Kidney (tissue), 13 donors: ENCODE measurements at regions not wholly inside any gene's neighbourhood (a gene's known extent, or its start where the extent isn't known, plus 50 kb on each side); places are given as distances from the start of the nearest gene placed in this dataset.
A peak's percentile ranks its signal among the peaks of the same experiment; 100 is the strongest.

Source experiments
- DNase-seq, 5 donors: peaks; one replicate each; pipeline ENCODE4 v3.0.0-alpha.2; 2013 to 2020
- FAIRE-seq: peaks from 2 replicates; lab custom pipeline; 2012; peaks lifted over from hg19 to GRCh38; lab: Jason Lieb, UNC
- H3K27ac ChIP-seq, 2 donors: one replicate each; pipeline ENCODE4 v1.7.0; 2013; ENCODE audit warnings: low read depth in 2 of 2, low read length in 2 of 2, inconsistent platforms in 1 of 2
- H3K27me3 ChIP-seq: one replicate; pipeline ENCODE4 v1.7.1; 2013; ENCODE audit warnings: low read length, inconsistent platforms; ENCODE audit not compliant: control insufficient read depth, insufficient read depth
- H3K36me3 ChIP-seq, 3 donors: one replicate each; pipeline versions ENCODE4 v1.7.0 to v1.7.1; 2013; ENCODE audit warnings: low read length in 3 of 3, control low read depth in 1 of 3, inconsistent platforms in 1 of 3; ENCODE audit not compliant: insufficient read depth in 3 of 3, control insufficient read depth in 2 of 3
- H3K4me1 ChIP-seq, 3 donors: one replicate each; pipeline versions ENCODE4 v1.7.0 to v1.7.1; 2013; ENCODE audit warnings: low read length in 3 of 3, inconsistent platforms in 1 of 3, low read depth in 1 of 3; ENCODE audit not compliant: control insufficient read depth in 2 of 3, insufficient read depth in 2 of 3
- H3K4me3 ChIP-seq, 3 donors: one replicate each; pipeline versions ENCODE4 v1.7.0 to v1.8.1; 2013; ENCODE audit warnings: low read length in 3 of 3, control low read depth in 1 of 3, inconsistent platforms in 1 of 3
- H3K9ac ChIP-seq, 3 donors: one replicate each; pipeline versions ENCODE4 v1.7.0 to v1.7.1; 2013; ENCODE audit warnings: low read length in 3 of 3, control low read depth in 1 of 3, inconsistent platforms in 1 of 3
- H3K9me3 ChIP-seq, 3 donors: one replicate each; pipeline versions ENCODE4 v1.7.0 to v1.7.1; 2013; ENCODE audit warnings: low read length in 3 of 3, control low read depth in 1 of 3, inconsistent platforms in 1 of 3; ENCODE audit not compliant: control insufficient read depth in 2 of 3, insufficient read depth in 1 of 3
- intact Hi-C: fragments of 100-400 bp; cut with DNase I; formaldehyde crosslinking; loops from one replicate; pipeline ENCODE4 v1.11.1; 2022
- TF ChIP-seq, protein P1 (sequence below): IDR thresholded peaks from 3 replicates; pipeline ENCODE4 v1.5.1; 2012; ENCODE audit warnings: mild to moderate bottlenecking, moderate library complexity, borderline replicate concordance; ENCODE audit not compliant: insufficient read depth; ENCODE audit errors: extremely low read depth
- donor health status: control.
- donor health status: control.
- donor health status: control.
- donor health status: control.
- donor health status: control.
- donor health status: DM: yes; HTN: yes; CAD: no.
- donor health status: Normal renal cell carcinoma (clear cell type).

DNA sequence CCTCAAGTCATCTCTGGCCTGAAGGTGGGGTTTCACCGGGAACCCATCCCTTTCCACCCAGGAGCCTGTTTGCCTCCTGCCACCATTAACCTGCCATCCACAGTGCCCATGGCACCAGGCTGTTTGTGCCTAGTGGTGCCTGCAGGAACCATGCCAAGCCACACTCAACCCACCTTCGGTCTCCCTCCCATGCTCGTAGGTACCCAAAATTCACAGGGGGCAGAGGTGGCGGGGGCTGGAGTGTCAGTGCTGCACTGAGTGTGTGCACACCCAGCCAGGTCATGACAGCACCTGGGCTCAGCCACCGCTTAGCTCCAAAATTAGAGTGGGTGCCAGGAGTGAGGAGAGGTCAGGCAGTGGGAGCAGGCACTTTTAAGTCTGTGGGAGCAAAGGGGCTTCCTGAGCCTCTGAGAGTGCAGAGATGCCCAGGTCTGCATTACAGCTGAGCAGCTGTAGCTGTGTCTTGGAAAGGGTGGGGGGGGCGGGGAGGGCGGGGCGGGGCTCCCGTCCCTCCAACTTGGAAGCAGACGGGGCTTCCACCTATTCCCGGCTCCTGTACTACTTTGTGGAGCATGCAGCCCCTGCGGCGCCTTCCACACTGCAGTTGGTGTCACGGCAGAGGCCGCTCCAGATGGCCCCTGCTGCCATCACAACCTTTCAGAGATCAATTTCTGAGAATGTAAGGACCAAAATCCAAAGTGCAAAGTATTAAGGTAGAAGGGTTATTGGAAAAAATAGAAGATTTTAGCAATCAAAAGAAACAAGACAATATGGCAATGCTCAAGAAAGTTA lies 2396.8 kb upstream of the C9orf72 start:
- H3K36me3 ChIP-seq = no peaks in the 10 kb centered on the region
- H3K4me1 ChIP-seq = no peaks in the 10 kb centered on the region
- no peak overlapping the region for H3K4me3 ChIP-seq
- no peaks in the 10 kb centered on the region for H3K27me3 ChIP-seq
- intact Hi-C loops = no loop called here
- TF ChIP-seq, protein P1, sequence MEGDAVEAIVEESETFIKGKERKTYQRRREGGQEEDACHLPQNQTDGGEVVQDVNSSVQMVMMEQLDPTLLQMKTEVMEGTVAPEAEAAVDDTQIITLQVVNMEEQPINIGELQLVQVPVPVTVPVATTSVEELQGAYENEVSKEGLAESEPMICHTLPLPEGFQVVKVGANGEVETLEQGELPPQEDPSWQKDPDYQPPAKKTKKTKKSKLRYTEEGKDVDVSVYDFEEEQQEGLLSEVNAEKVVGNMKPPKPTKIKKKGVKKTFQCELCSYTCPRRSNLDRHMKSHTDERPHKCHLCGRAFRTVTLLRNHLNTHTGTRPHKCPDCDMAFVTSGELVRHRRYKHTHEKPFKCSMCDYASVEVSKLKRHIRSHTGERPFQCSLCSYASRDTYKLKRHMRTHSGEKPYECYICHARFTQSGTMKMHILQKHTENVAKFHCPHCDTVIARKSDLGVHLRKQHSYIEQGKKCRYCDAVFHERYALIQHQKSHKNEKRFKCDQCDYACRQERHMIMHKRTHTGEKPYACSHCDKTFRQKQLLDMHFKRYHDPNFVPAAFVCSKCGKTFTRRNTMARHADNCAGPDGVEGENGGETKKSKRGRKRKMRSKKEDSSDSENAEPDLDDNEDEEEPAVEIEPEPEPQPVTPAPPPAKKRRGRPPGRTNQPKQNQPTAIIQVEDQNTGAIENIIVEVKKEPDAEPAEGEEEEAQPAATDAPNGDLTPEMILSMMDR = no peak
- no peak overlapping the region for H3K9ac ChIP-seq
- no peak overlapping the region for H3K27ac ChIP-seq
- H3K9me3 ChIP-seq = no peaks in the 10 kb centered on the region
- DNase-seq (peak in 1 of 5 donors; percentile 47), FAIRE-seq (no peak)

DNA sequence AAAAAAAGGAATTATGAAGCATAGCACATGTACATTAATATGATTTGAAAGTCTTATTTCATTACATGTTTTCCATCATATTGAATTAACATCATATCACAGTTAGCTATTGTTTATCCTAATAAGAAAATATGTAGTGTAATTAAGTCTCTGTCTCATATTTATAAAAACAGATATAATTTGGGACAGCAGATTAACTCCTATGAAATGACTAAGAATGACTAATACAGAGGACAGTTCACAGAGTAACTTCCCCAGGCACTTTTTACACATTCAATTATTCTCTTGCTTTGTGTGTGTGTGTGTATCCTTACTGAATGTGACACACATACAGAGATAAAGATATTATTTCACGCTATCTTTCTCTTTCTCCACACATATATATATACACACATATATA lies 2400.9 kb upstream of the C9orf72 start:
- DNase-seq = no peak
- Histone ChIP-seq H3K4me1 (no peaks in the 10 kb centered on the region), H3K9me3 (no peaks in the 10 kb centered on the region), H3K36me3 (no peaks in the 10 kb centered on the region), H3K27me3 (no peaks in the 10 kb centered on the region), H3K9ac (no peak overlapping the region), H3K27ac (no peak overlapping the region), H3K4me3 (no peak overlapping the region)
- intact Hi-C loops = no loop called here
- TF ChIP-seq, protein P1 = no peak
- no peak for FAIRE-seq

DNA sequence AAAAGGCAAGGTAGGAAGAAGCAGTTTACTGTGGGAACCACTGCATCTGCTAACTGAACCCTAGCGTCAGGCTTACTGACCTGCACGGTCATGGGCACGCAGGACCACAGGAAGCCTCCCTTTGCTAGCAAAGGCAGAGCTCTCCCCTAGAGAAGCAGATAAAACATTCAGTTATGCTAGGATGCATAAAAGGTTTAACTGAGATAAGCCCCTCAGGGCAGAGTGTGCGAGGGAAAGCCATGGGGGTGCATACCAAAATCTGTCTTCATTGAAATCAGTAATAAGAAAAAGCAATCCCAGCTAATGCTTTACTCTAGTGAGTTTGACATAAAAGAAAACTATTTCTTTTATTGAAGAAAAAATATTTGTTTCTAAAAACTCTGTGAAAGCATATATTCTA lies 2403.7 kb upstream of the C9orf72 start:
- no peak for FAIRE-seq
- Histone ChIP-seq H3K9me3 (no peaks in the 10 kb centered on the region), H3K36me3 (no peaks in the 10 kb centered on the region), H3K4me3 (no peak overlapping the region), H3K27me3 (no peaks in the 10 kb centered on the region), H3K4me1 (no peaks in the 10 kb centered on the region), H3K27ac (no peak overlapping the region), H3K9ac (no peak overlapping the region)
- TF ChIP-seq, protein P1 = no peak
- intact Hi-C loops = no loop called here
- no peak for DNase-seq
